Stimulated activated CD4-positive, alpha-beta T cell treated with anti-CD3 and anti-CD28 coated beads, Interleukin-2, amount 100 ng/mL, for 24 hours (primary cell): ENCODE measurements at regions not wholly inside any gene's neighbourhood (a gene's known extent, or its start where the extent isn't known, plus 50 kb on each side); places are given as distances from the start of the nearest gene placed in this dataset.
"Not testable (repeated sequence)": the region's sequence is repeated elsewhere in the genome, so short reads cannot be mapped to it uniquely, and the experiment has no call there.

Experiments
- DNase-seq, 2 donors: peaks; one replicate each; pipeline ENCODE4 v3.0.0-alpha.2; 2020

DNA sequence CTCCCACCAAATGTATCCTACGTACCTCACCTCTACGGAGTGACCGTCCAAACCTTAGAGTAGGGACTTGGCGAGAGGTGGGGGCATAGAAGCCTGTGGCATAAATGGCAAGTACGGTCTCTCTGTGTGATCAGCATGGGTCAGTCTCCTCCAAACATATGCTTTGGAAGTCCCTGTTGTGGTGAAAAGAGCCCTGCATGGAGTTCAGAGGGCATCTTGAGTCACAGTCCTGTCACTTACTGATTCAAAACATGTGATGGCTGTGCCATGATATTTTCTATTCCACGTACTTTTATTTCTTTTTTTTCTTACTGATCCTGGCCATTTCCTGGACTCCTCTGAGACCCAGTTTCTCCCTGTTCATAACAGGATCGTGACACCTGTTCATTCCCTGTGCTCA lies 67.5 kb upstream of the CEP85L start:
- DNase-seq = no peak

DNA sequence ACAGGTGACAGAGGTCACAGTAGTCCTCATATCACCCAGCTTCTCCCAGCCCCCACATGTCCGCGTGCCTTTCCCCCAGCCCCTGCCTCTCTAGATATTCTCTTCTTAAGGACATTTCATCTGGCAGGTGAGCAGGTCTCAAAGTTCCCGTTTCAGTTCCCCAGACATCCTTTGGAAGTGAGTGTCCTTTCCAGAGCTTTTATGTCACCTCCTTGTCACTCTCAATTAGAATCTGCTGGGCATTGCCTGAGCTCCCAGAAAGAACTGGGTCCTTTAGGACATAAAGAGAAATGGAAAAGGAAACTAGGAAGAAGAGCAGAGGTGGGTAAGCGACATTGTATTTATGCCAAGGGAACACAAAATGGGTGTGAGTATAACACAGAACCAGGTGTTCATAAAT lies 66.9 kb upstream of the CEP85L start:
- DNase-seq = no peak

- no peak for DNase-seq
Measured at GRCh38 chr6:118717106-118717505, 65.7 kb upstream of the CEP85L start.

DNA sequence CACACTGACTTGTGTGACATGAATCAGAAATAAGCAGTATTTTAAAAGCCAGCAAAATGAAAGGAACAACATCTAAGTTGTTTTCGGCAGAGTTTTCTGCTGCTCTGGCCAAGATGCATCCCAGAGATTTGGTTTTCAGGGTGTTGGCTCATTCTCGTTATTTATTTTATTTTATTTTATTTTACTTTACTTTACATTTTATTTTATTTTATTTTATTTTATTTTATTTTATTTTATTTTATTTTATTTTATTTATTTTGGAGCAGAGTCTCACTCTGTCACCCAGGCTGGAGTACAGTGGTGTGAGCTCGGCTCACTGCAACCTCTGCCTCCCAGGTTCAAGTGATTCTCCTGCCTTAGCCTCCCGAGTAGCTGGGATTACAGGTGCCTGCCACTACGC lies 64.5 kb upstream of the CEP85L start:
- DNase-seq = not testable (repeated sequence)

DNA sequence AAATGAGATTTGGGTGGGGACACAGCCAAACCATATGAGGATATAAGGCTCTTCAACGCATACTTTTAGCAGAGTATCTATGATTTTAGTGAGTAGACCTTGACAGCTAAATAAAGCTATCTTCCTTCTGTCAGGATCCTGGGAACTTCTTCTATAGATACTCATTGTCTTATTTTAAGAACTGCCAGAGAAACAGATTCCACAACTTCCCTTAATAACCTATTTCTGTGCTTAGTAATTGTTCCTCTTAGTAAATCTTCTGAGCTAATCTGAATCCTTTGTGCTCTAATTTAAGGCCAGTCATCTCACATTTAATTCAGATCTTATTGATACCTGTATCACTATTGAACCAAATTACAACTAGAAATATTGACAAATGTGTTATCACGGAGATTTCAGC lies 64.0 kb upstream of the CEP85L start:
- DNase-seq = no peak

DNA sequence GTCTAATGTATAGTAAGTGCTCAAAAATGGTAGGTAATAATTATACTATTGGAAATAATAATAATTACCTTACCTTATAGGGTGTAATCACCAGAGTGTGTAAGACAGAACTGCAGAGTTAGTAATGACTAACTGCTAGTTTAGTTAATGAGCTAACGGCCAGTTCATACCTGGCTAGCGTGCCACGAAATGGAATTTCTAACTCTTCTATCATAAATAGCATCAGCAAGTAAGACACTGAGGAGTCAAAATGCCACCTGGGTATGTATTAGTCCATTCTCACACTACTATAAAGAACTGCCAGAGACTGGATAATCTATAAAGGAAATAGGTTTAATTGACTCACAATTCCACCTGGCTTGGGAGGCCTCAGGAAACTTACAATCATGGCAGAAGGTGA lies 63.4 kb upstream of the CEP85L start:
- no peak for DNase-seq

GRCh38 chr6:118712969-118713368 lies 61.6 kb upstream of the CEP85L start:
- DNase-seq = no peak

DNA sequence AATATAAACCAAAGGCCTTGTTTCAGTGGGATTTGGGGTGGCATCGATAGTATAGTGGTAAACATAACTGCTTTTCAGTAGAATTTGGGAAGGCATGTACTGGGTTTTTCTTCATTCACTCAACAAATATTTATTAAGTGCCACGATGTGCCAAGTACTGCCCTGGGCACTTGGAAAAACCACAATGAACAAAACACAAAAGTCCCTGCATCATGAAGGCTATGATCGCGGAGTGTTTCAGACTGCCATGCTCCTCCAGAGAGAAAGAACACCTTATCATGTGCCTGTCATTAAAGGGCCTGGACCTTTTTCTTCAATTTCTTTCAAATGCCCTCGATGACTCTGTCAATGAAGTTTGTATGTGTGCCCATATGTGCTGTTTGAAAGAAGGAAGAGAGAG lies 59.2 kb upstream of the CEP85L start:
- DNase-seq = no peak

GRCh38 chr6:118709859-118710350 lies 58.5 kb upstream of the CEP85L start:
- peak; percentile 68 to 76 for DNase-seq

DNA sequence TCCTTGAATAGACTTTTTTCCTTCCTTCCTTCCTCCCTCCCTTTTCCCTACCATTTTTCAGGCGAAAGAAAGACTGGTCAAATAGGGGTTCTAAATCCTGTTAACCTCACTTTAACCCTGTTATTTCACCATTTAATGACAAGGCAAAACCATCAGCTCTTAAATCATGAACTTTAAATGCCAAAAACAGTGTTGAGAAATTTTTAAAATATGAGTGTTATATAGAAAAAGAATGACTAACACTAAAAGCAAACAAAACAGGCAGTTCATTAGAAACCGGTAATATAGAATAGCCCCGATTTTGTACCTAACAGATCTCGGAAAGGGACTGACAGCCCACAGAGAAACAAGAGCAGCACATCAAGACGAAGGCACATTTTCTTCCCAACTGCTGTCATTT lies 57.4 kb upstream of the CEP85L start:
- no peak for DNase-seq

GRCh38 chr6:118708055-118708454 lies 56.7 kb upstream of the CEP85L start:
- no peak for DNase-seq

DNA sequence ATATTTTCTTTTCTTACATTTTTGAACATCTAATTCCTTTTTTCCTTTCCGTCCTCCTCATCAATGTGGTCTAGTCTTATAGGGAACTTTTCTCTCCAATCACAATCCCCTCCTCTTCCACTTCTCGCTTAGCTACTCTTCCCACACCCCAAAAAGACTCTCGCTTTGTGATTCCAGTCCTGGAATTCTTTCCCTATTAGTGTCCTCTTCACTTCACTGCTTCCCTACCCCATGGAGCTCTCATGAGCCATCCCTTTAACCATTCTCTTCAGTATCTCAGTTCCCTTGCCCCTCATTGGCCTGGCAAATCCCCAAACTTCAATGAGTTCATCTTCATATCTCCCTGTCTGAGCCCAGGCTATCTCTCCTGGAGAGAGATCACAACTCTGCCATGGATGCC lies 55.3 kb upstream of the CEP85L start:
- no peak for DNase-seq

DNA sequence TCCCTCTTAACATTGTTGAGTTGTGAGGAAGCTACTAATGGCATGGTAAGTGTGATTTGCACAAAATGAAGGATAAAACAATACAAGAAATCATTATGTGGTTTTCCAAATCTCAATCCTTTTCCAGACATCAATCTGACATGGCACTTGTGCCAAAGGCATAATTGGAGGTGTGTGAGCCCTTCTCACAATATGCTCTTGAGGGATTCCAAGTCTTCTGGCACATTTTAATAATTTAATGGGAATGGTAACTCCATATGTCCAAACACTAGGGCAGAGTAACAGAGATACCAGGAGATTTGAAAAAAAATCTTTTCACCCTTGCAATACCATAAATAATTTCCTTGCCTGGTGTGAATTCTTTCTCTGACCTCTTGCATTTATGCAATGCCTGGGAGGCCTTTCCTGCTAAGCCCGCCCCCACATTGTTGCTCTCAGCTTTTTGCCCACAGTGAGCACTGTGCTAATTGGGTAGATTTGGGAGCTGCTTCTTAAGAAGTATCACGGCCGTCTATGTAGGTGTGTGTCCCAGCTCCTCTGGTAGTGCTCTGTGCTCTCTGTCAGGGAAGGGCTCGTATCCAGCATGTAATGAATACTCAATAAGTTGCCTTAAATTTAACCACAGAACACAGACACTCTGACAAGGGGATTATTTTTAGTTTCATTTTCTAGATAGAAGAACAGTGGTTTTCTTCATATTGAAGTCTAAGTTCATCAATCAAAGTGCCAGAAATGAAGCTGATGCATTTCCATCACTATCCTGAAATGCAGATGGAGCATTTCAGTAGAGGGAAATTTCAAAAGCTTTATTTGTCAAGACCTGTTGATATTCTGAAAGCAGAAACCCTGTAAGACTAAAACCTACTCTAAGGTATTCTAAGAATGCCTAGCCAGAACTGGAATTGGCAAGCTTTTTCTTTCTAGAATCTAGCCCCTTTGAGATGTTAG lies 54.4 kb upstream of the CEP85L start:
- DNase-seq = peak; percentile 40 to 43

- no peak for DNase-seq
Measured at GRCh38 chr6:118704915-118705314, 53.5 kb upstream of the CEP85L start.

- DNase-seq = not testable (repeated sequence)
Measured at GRCh38 chr6:118701260-118701659, 49.9 kb upstream of the CEP85L start.
